HUDEP-2 (cell line): ENCODE measurements at regions not wholly inside any gene's neighbourhood (a gene's known extent, or its start where the extent isn't known, plus 50 kb on each side); places are given as distances from the start of the nearest gene placed in this dataset.

Experiments
- DNase-seq, 76 experiments: peaks; one replicate each; lab custom pipeline; 2025; ENCODE audit not compliant: unreplicated experiment in 76 of 76; lab: John Stamatoyannopoulos, UW

DNA sequence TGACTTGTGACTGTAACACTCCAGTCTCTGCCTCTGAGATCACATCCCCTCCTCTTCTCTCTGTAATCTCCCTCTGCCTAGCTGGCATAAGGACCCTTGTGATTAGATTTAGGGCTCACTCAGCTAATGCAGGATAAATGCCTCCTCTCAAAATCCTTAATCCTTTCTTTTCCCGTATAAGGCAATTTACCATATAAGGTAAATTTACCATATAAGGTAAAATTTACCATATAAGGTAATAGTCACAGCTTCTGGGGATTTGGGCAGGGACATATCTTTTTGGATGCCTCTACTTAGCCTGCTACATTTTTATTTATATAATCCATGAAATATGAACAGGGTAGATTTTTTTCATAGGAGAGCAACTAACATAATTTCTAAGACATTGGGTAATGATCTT, 318.0 kb upstream of the PUM3 start:
- no peak for DNase-seq

DNA sequence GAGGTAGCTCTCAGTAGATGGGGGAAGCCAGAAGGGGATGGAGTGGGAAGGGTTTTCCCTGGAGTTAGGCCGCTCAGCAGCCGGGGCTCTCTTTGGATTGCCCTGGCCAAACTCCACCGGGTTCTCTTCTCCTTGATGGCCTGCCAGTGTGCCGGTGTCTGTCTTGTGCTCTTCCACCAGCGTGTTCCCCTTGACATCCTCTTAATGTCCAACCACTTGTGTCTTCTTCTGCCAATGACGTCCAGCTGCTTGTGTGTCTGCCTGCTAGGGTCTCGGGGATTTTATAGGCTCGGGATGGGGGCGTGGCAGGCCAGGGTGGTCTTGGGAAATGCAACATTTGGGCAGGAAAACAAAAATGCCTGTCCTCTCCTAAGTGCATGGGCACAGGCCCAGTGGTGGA, 313.1 kb upstream of the PUM3 start:
- DNase-seq: no peak

- DNase-seq: no peak
Measured at GRCh38 chr9:3151672-3152576, 308.0 kb upstream of the PUM3 start.

DNA sequence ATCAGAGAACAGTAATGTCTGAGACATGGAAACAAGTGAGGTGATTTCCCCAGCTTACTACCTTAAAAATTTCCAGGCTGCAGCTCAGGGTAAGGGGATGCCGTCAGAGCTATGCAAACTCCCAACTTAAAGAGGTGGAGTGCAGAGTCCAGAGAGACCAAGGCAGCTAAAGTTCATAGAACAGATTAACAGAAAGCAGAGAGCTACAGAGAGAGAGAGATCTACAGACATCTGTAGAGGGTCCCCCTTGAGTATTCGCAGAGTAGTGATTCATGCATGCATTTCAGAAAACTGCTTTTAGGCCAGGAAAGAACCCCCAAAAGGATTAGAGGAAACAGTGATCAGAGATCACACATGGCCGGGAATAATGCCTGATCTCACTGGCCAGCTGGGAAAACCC, 306.2 kb upstream of the PUM3 start:
- DNase-seq: no peak

- no peak for DNase-seq
Measured at GRCh38 chr9:3138231-3139229, 294.6 kb upstream of the PUM3 start.

DNA sequence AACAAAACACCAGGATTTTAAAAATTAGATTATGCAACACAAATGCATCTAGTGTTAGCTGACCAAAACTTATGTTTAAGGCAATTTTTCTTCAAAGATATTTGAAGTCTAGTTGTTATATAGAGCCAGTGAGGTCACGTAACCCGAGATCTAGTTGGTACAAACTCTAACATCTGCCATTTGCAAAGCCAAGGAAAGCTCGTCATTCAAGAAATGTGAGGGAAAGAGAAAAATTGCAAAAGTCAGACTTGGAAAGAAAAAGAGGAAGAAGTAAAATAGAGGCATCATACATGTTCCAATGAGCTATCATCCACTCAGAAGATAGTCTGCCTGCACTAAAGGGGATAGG, 293.4 kb upstream of the PUM3 start:
- DNase-seq: no peak

DNA sequence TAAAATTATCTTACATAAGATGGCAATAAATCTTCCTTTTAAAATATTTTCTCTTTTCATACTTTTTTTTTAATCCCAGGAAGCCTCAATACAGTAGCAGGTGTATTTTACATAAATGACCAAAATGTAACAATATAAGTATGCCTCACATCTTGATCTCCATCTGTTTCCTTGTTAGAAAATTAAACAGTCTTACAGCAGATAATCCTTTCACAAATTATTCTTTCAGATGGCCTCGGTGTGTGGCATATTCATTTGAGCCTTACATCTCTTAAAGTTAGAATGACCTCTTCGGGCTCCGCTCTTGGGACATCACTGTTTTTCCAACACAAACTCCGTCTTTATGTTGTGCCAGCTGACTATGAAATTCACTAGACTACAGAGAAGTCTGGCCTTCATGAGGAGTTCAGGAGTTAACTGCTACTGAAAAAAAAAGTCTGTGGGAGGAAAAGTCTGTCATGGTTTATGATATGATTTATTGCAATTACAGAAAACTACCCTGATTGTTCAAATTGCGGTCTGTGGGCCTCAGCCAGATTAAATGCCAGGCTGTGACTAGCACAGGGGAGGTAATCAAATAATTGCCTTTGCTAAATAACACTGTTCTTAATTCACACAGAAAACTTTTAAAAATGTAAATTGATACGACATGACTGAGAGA, 292.9 kb upstream of the PUM3 start:
- no peak for DNase-seq

DNA sequence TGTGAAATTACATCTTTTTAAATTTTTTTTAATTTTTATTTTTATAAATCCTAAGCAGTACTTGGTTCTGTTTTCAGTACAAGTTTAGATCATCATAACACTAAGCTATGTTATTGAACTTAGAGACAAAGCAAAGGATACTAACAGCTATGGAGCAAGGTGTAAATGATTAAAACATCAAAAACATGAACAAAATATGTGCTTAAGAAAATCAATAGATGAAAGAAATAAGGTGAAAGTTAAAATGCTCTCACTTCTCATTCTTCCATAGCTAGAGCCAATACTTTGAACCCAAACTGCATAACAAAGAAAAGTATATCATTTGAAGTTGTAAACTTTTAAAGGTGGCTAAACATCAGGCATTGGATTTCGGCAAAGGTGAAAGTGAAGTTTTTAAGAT, 292.3 kb upstream of the PUM3 start:
- no peak for DNase-seq

GRCh38 chr9:3127564-3127963, 283.7 kb upstream of the PUM3 start:
- no peak for DNase-seq

DNA sequence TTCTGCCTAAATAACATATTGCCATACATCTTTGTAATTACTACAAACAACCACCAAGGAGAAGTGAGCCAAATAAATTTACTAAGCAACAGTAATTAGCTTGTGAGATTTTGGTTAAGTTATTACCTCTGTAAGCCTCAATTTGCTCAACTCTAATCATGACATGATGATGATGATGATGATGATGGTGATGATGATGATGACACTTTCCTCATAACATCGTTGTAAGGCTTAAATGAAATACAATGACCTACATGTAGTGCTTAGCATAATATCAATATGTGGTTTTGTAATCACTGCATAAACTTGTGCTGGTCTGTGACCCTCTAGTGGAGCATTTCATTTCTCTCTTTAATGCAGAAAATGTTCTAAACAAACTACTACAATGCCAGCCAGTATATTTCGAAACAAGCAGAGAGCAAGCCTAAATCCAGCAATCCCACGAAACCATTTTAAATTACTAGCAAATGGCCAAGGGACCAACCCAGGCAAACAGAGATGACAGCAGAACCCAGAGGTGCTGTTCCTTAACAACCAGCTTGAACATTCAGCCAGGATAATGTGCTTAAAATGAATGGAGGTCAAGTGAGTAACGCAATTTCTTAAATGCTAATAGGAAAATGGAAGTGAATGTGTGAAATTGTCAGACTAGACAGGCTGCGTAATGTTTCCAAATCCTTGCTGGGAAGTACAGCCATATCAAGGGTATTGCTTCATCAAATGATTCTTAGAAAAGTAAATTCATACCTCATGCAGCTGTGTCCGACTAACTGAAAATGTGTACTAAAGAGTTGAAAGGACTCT, 281.9 kb upstream of the PUM3 start:
- no peak for DNase-seq

GRCh38 chr9:3124001-3124400, 280.1 kb upstream of the PUM3 start:
- no peak for DNase-seq

DNA sequence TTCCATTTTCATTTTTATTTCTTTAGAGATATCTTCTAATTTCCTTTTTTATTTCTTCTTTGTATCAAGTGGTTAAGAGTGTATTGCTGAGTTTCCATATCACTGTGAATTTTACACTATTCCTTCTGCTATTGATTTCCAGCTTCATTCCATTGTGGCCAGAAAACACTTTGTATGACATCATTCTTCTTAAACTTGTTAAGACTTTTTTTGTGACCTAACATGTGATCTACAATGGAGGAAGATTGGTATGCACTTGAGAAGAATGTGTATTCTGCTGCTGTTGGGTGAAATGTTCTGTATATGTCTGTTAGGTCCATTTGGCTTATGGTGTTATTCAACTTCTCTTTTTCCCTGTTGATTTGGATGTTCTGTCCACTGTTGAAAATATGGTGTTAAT, 274.2 kb upstream of the PUM3 start:
- no peak for DNase-seq

- no peak for DNase-seq
Measured at GRCh38 chr9:3099646-3100045, 255.8 kb upstream of the PUM3 start.

- no peak for DNase-seq
Measured at GRCh38 chr9:3088219-3088618, 244.3 kb upstream of the PUM3 start.

- no peak for DNase-seq
Measured at GRCh38 chr9:3087697-3088096, 243.8 kb upstream of the PUM3 start.

- no peak for DNase-seq
Measured at GRCh38 chr9:3080951-3081350, 237.1 kb upstream of the PUM3 start.

GRCh38 chr9:3074247-3074646, 230.4 kb upstream of the PUM3 start:
- DNase-seq: no peak

GRCh38 chr9:3066591-3066990, 222.7 kb upstream of the PUM3 start:
- no peak for DNase-seq

GRCh38 chr9:3059781-3060468, 216.0 kb upstream of the PUM3 start:
- DNase-seq: no peak

GRCh38 chr9:3058409-3058808, 214.5 kb upstream of the PUM3 start:
- no peak for DNase-seq
